CD14-positive monocyte (primary cell): ENCODE measurements at regions not wholly inside any gene's neighbourhood (a gene's known extent, or its start where the extent isn't known, plus 50 kb on each side); places are given as distances from the start of the nearest gene placed in this dataset.

Experiments
- DNase-seq, 3 donors: peaks; one replicate each; pipeline ENCODE4 v3.0.0-alpha.2; 2011 to 2022
- H2AFZ ChIP-seq: 2 replicates; pipeline ENCODE4 v1.6.0; 2012; ENCODE audit warnings: mild to moderate bottlenecking, low read depth, low read length, inconsistent platforms; ENCODE audit not compliant: insufficient read depth, poor library complexity, severe bottlenecking
- H3K27ac ChIP-seq, 2 donors: 1 replicate in 1 of 2; 2 replicates in 1 of 2; pipeline ENCODE4 v1.5.1; 2012 to 2013; ENCODE audit warnings: low read length in 2 of 2, control low read depth in 1 of 2, inconsistent platforms in 1 of 2, low read depth in 1 of 2, mild to moderate bottlenecking in 1 of 2
- H3K27me3 ChIP-seq, 2 donors: one replicate each; pipeline versions ENCODE4 v1.6.0 to v1.6.1; 2011 to 2013; ENCODE audit warnings: low read length in 2 of 2; ENCODE audit not compliant: control insufficient read depth in 2 of 2, insufficient read depth in 2 of 2
- H3K36me3 ChIP-seq, 2 donors: replicated peaks in 1 of 2; 1 replicate in 1 of 2; 2 replicates in 1 of 2; pipeline versions ENCODE4 v1.5.1 to v1.6.1; 2012 to 2013; ENCODE audit warnings: low read length in 2 of 2, control low read depth in 1 of 2, inconsistent platforms in 1 of 2, mild to moderate bottlenecking in 1 of 2; ENCODE audit not compliant: insufficient read depth in 2 of 2, control insufficient read depth in 1 of 2
- H3K4me1 ChIP-seq, 2 donors: 1 replicate in 1 of 2; 2 replicates in 1 of 2; pipeline versions ENCODE4 v1.5.1 to v1.6.1; 2012 to 2013; ENCODE audit warnings: low read length in 2 of 2, control low read depth in 1 of 2, inconsistent platforms in 1 of 2, mild to moderate bottlenecking in 1 of 2, moderate library complexity in 1 of 2; ENCODE audit not compliant: insufficient read depth in 2 of 2, control insufficient read depth in 1 of 2
- H3K4me2 ChIP-seq: replicated peaks from 2 replicates; pipeline ENCODE3; 2012; ENCODE audit warnings: low read length, moderate library complexity, mild to moderate bottlenecking; ENCODE audit not compliant: poor library complexity, severe bottlenecking; ENCODE audit errors: extremely low read depth
- H3K4me3 ChIP-seq, 3 experiments: fragments of 200-600 bp in 1 of 3; sonication (generic) in 1 of 3; replicated peaks in 1 of 3; 1 replicate in 2 of 3; 2 replicates in 1 of 3; pipeline ENCODE4 v1.5.1; 2011 to 2013; ENCODE audit warnings: low read length in 3 of 3, mild to moderate bottlenecking in 3 of 3, control low read depth in 2 of 3, low read depth in 2 of 3, inconsistent platforms in 1 of 3, moderate library complexity in 1 of 3
- H3K79me2 ChIP-seq: 2 replicates; pipeline ENCODE4 v1.6.0; 2012; ENCODE audit warnings: mild to moderate bottlenecking, control low read depth, inconsistent platforms, low read length, moderate library complexity; ENCODE audit not compliant: insufficient read depth
- H3K9ac ChIP-seq: 2 replicates; pipeline ENCODE4 v1.6.0; 2017; ENCODE audit warnings: low read length, mild to moderate bottlenecking; ENCODE audit not compliant: insufficient read depth, poor library complexity, severe bottlenecking
- H3K9me3 ChIP-seq, 2 donors: replicated peaks in 1 of 2; 1 replicate in 1 of 2; 2 replicates in 1 of 2; pipeline versions ENCODE4 v1.5.1 to v1.6.1; 2012 to 2013; ENCODE audit warnings: low read length in 2 of 2, control low read depth in 1 of 2; ENCODE audit not compliant: control insufficient read depth in 1 of 2, insufficient read depth in 1 of 2
- H4K20me1 ChIP-seq: 2 replicates; pipeline ENCODE4 v1.6.0; 2012; ENCODE audit warnings: mild to moderate bottlenecking, low read length, control low read depth, moderate library complexity; ENCODE audit not compliant: insufficient read depth
- H3K27ac Mint-ChIP-seq, 7 donors: one replicate each; pipeline ENCODE4 v1.8.0; 2020; ENCODE audit warnings: mild to moderate bottlenecking in 7 of 7, mixed read lengths in 7 of 7, moderate library complexity in 6 of 7, inconsistent platforms in 2 of 7
- H3K27me3 Mint-ChIP-seq, 3 donors: one replicate each; pipeline ENCODE4 v1.8.0; 2021 to 2022; ENCODE audit warnings: low read depth in 3 of 3, mild to moderate bottlenecking in 3 of 3, mixed read lengths in 3 of 3, moderate library complexity in 3 of 3, inconsistent platforms in 1 of 3
- H3K36me3 Mint-ChIP-seq, 2 donors: one replicate each; pipeline ENCODE4 v1.8.0; 2020; ENCODE audit warnings: mixed read lengths in 2 of 2, inconsistent platforms in 1 of 2, mild to moderate bottlenecking in 1 of 2
- H3K4me1 Mint-ChIP-seq: one replicate; pipeline ENCODE4 v1.8.0; 2020; ENCODE audit warnings: mild to moderate bottlenecking, mixed read lengths
- H3K4me3 Mint-ChIP-seq, 2 donors: one replicate each; pipeline ENCODE4 v1.8.0; 2020; ENCODE audit warnings: mild to moderate bottlenecking in 2 of 2, mixed read lengths in 2 of 2, moderate library complexity in 1 of 2
- H3K9me3 Mint-ChIP-seq, 7 donors: one replicate each; pipeline ENCODE4 v1.8.0; 2020 to 2022; ENCODE audit warnings: mixed read lengths in 7 of 7, mild to moderate bottlenecking in 6 of 7, moderate library complexity in 6 of 7, inconsistent platforms in 2 of 7
- CTCF ChIP-seq: fragments of 200-600 bp; IDR thresholded peaks from one replicate; pipeline ENCODE4 v1.8.0; 2022; ENCODE audit warnings: antibody characterized with exemption, mild to moderate bottlenecking
- WGBS: methylation state at CpG from one replicate; pipeline ENCODE4 v1.1.5; 2013; ENCODE audit warnings: missing lambda C conversion rate; ENCODE audit not compliant: insufficient coverage; 5-methylcytosine and 5-hydroxymethylcytosine counted together
- intact Hi-C, 2 donors: fragments of 100-400 bp; cut with micrococcal nuclease; formaldehyde crosslinking; loops; one replicate each; pipeline versions ENCODE4 v1.15.0 to v1.15.1; 2023

- Histone ChIP-seq H3K9ac (no peak overlapping the region), H2AFZ (no peak overlapping the region)
Measured at GRCh38 chr12:111064154-111064553, 143.8 kb upstream of the MYL2 start.

GRCh38 chr12:111063295-111064026 is 143.1 kb upstream of the MYL2 start:
- Mint-ChIP-seq H3K9me3 (peaks cover 2 to 11% (median 5%) of the 10 kb centered on the region in 7 donors), H3K27ac (peak overlapping the region in 1 of 7 donors; percentile 28), H3K27me3 (peaks cover 1 to 4% (median 2%) of the 10 kb centered on the region in 3 donors), H3K4me1 (peaks cover 4% of the 10 kb centered on the region), H3K4me3 (no peak overlapping the region), H3K36me3 (no peaks in the 10 kb centered on the region)
- WGBS = 97% methylated on average over 17 of the region's 22 CpGs
- H3K4me1 ChIP-seq = no peaks in the 10 kb centered on the region
- intact Hi-C loops = no loop called here
- no peak overlapping the region for H2AFZ ChIP-seq
- H3K27ac ChIP-seq = no peak overlapping the region
- H3K27me3 ChIP-seq = no peaks in the 10 kb centered on the region
- DNase-seq = no peak
- H3K4me3 ChIP-seq = no peak overlapping the region
- H3K79me2 ChIP-seq = no peaks in the 10 kb centered on the region
- no peaks in the 10 kb centered on the region for H3K36me3 ChIP-seq
- H3K9me3 ChIP-seq = no peaks in the 10 kb centered on the region
- no peak overlapping the region for H3K9ac ChIP-seq
- TF ChIP-seq CTCF = no peak
- no peak overlapping the region for H3K4me2 ChIP-seq
- no peaks in the 10 kb centered on the region for H4K20me1 ChIP-seq

More at GRCh38 chr12:111064154-111064553, 143.8 kb upstream of the MYL2 start:
- peaks cover 3% of the 10 kb centered on the region for H3K4me1 Mint-ChIP-seq
- TF ChIP-seq CTCF = no peak
- H4K20me1 ChIP-seq = no peaks in the 10 kb centered on the region
- H3K36me3 ChIP-seq = no peaks in the 10 kb centered on the region
- H3K79me2 ChIP-seq = no peaks in the 10 kb centered on the region
- intact Hi-C loops = no loop called here
- H3K9me3 ChIP-seq = no peaks in the 10 kb centered on the region
- no peak overlapping the region for H3K4me3 ChIP-seq
- 100% methylated on average over 1 of the region's 3 CpGs for WGBS
- H3K27me3 Mint-ChIP-seq = peaks cover 1 to 3% (median 2%) of the 10 kb centered on the region in 3 donors
- H3K4me2 ChIP-seq = no peak overlapping the region
- no peaks in the 10 kb centered on the region for H3K4me1 ChIP-seq
- H3K36me3 Mint-ChIP-seq = no peaks in the 10 kb centered on the region
- H3K9me3 Mint-ChIP-seq = peaks cover 2 to 10% (median 5%) of the 10 kb centered on the region in 7 donors
- no peaks in the 10 kb centered on the region for H3K27me3 ChIP-seq
- no peak overlapping the region for H3K4me3 Mint-ChIP-seq
- no peak for DNase-seq
- no peak overlapping the region for H3K27ac ChIP-seq
- no peak overlapping the region for H3K27ac Mint-ChIP-seq
